Suprapubic skin (tissue), 3 donors: ENCODE measurements at regions not wholly inside any gene's neighbourhood (a gene's known extent, or its start where the extent isn't known, plus 50 kb on each side); places are given as distances from the start of the nearest gene placed in this dataset.

Experiments used
- POLR2A ChIP-seq, 2 donors: fragments of 450-650 bp; IDR thresholded peaks; one replicate each; pipeline ENCODE4 v1.6.1; 2017; ENCODE audit warnings: antibody characterized with exemption in 2 of 2, mild to moderate bottlenecking in 2 of 2, moderate library complexity in 2 of 2
- TF ChIP-seq, protein P1 (sequence below), 2 donors: fragments of 200-600 bp in 1 of 2; fragments of 450-650 bp in 1 of 2; sonication (generic) in 1 of 2; IDR thresholded peaks; one replicate each; pipeline ENCODE4 v1.5.1; 2016 to 2019; ENCODE audit warnings: antibody characterized with exemption in 2 of 2, mild to moderate bottlenecking in 1 of 2, moderate library complexity in 1 of 2

DNA sequence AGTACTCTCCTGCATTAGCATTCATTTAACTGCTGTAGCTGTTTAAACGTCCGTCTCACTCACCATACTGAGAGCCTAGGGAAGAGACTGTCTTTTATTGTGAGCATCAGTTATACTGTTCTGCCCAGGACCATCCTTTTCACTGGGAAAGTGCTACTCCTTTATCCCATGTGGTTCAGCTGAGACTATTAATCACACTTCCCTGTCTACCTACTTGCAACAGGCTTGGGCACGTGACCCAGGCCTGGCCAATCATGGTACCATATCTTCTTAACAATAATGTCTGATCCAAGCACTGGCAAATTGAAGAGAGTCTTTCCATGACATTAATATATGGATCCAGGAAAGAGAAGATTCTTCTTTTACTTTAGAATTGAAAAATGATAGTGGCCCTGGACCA is 108.1 kb downstream of the TM2D1 start:
- TF ChIP-seq, protein P1, sequence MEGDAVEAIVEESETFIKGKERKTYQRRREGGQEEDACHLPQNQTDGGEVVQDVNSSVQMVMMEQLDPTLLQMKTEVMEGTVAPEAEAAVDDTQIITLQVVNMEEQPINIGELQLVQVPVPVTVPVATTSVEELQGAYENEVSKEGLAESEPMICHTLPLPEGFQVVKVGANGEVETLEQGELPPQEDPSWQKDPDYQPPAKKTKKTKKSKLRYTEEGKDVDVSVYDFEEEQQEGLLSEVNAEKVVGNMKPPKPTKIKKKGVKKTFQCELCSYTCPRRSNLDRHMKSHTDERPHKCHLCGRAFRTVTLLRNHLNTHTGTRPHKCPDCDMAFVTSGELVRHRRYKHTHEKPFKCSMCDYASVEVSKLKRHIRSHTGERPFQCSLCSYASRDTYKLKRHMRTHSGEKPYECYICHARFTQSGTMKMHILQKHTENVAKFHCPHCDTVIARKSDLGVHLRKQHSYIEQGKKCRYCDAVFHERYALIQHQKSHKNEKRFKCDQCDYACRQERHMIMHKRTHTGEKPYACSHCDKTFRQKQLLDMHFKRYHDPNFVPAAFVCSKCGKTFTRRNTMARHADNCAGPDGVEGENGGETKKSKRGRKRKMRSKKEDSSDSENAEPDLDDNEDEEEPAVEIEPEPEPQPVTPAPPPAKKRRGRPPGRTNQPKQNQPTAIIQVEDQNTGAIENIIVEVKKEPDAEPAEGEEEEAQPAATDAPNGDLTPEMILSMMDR (IDR thresholded peaks at IDR 0.05) = no peak
- TF ChIP-seq POLR2A (IDR thresholded peaks at IDR 0.05) = no peak
